ENCODE measurements at regions not wholly inside any gene's neighbourhood (a gene's known extent, or its start where the extent isn't known, plus 50 kb on each side); places are given as distances from the start of the nearest gene placed in this dataset.

DNA sequence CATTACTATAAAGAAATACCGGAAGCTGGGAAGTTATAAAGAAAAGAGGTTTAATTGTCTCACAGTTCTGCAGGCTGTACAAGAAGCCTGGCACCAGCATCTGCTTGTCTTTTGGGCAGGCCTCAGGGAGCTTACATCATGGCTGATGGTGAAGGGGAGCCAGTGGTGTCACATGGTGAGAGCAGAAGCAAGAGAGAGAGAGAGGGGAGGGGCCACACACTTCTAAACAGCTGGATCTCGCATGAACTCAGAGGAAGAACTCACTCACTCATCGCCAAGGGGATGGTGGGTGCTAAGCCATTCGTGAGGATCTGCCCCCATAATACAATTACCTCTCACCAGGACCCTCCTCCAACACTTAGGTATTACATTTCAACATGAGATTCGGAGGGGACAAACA is 51.8 kb upstream of the ANKRD34C start:
- no peak for DNase-seq

DNA sequence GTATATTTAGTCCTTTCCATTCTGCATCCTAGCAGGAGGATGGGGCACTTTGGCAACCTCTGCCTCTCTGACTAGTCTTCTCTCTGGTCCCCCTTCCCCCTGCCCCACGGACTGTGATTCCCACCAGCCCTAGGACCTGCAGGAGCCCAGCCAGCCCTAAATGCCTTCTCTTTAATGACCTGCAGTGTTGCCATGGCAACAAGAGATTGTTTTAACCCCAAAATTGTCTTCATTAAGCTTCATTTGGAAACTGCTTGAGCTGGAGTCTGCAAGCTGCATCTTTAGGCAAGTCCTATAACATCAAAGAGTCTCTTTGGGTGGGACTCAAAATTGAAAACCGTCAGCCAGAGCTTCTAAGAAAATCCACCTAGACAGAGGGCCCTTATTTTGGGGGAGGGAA is 59.7 kb upstream of the ANKRD34C start:
- no peak for DNase-seq

DNA sequence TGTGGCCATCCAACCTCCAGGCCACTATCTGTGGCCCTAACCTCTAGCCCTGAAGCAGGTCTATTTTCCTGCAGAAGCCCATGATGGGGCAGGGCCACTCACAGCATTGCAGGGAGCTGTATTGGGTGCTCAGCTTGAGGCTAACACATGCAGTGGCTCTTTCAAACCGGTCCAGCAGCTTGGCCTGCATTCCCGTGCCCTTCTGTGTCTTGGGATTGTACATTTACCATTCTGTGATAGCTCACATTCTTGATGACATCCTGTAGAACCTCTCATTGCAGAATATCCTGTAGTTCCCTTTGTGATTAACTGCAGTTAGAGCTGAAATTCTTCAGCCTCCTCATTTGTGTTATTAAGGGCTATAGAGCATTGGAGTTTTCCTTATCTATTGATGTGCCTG is 60.8 kb upstream of the ANKRD34C start:
- no peak for DNase-seq

DNA sequence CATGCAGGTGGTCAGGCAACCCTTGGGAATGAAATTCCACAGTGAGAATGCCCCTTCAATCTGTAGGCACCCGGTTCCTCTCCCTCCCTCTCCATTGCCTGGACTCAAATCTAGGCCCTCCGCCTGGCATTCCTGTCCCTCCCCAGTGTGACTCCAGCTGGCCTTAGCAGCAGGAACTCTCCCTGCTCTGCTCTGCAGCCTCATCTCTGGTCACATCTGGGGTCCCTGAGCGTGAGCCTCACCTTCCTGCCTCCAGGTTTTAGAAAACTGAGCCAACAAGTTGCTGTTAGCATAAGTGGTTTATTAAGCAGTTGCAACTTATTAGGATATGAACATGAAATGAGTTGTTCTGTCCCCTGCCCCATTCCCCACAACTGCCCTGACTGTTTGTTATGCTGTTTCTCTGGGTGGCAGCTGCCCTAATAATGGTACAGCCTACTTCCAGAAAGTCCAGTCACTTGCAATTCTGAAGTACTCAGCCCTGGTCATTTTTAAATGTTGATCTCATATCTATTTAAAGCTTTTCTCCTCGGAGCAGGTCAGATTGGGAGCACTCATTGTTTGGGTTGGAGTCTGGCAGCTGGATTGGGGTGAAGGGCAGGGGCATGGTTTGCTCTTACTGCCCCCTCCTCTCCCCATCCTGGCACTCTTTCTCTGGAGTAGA is 63.0 kb upstream of the ANKRD34C start:
- no peak for DNase-seq

DNA sequence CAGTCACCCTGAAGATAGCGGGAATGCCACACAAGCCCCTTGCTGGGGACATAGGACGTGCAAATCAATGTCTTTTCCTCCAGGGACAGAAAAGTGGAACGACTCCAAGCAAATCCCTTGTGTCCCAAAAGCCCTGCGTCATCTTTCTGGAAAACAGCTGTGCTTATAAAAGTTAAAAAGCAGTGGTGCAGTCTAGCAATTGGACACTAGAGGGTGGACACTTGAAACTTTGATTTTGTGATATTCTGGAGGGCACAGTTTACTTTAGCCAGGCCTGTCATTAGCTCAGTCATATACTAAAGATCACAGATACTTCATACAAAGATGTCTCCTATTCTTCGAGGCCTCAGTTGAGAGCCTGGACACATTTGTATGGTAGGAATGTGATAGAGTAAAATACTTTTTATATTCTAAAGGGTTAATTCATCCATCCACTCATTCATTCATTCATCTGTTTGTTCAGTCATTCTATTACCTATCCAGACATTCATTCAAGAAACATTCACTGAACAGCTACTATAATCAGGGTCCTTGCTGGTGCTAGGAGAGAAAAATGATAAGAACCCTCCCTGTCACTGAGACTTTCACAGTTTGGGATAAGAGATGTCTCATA is 63.8 kb upstream of the ANKRD34C start:
- peak; percentile 30 for DNase-seq

DNA sequence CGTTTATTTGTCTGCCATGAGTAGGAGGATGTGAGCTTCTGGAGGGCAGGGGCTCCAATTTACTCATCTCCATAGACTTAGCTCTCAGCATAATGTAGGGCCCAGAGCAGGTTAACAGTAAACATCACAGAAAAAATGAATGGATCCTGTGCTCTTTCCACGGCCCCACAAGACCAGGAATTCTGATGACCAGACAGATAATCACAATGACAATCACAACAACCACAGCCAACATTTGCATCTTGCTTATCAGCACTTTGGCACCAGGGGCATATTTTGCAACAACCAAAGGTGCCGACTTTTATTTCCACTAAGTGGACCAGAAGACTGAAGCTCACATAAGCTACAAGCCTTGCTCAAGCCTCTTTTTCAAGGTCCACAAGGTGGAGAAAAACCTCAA is 68.9 kb upstream of the ANKRD34C start:
- DNase-seq = no peak

DNA sequence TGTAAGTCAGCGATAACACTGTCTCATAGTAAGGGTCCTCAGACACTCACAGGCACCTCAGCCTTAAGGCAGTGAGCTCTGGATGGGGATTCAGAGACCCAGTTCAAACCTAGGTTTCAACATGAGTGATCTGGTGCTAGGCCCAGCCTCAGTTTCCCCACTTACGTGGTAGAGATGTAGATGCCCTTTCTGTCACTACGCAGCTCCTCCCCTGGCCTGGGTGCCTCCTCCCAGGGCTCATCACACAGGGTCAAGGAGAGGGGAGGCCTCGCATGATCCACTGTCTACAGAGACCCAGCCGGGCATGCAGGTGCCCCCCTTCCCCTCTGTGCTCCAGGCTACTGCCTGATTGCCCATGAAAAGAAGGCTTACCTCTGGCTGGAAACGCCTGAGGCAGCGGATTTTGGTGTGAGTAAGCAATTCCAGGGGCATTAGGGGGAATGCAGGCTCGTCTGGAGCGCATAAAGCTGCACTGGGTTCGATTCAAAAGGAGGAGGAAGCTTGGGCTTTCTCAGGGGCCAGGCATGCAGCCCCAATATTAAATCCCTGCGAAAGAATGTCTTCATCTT is 69.8 kb upstream of the ANKRD34C start:
- no peak for DNase-seq

DNA sequence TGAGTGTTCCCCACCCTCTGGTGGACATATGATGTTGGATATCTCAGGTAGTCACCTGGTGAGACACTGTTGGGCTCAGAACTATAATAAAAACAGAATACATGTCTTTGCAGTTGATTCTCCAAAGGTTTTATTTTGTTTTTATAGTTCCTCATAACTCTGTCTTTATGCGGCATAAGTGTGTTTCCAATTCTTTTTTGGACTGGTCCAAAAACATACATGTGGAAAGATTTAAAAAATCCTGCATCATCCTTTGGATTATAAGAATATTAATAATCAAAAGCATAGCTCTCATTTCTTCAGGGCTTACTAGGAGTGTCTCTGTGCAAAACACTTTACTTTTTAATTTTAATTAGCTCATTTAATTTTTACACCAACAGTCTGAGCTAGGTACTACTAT is 71.0 kb upstream of the ANKRD34C start:
- DNase-seq = no peak

DNA sequence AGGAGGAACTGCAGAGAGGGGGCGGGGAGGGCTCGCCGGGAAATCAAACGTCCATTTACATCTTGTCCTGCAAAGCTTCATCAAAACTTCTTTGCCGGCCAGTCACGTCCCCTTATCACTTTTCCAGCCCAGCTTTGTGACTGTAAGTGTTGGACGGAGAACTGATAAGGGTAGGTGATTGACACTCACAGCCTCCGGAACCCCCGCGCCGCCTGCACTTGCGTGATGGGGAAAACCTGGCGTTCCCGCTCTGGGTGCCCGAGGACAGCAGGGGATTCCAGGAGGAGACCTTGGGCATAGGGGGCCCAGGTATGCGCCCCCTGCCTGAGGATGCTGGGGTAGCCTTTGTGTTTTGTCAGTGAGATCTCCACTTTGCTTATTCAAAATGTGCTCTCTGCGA is 72.8 kb upstream of the ANKRD34C start:
- peak; percentile 38 for DNase-seq

DNA sequence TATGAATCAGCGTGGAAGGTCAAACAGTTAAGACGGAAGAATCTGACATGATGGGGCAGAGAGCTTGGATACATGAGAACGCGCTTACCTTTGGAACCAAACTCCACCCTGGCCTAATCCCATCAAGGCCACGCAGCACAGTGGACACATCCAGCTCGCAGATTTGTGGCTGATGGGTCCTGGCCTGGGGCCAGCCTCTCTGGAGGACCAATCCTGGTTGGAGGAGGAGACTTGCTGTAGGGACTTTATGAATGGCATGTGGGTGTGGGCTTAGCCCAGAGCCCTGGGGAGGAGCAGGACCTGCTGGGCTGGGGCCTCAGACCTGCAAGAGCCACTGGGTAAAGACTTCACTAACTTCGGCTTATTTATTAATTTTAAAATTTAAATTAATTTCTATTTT is 73.4 kb upstream of the ANKRD34C start:
- peak; percentile 69 for DNase-seq

DNA sequence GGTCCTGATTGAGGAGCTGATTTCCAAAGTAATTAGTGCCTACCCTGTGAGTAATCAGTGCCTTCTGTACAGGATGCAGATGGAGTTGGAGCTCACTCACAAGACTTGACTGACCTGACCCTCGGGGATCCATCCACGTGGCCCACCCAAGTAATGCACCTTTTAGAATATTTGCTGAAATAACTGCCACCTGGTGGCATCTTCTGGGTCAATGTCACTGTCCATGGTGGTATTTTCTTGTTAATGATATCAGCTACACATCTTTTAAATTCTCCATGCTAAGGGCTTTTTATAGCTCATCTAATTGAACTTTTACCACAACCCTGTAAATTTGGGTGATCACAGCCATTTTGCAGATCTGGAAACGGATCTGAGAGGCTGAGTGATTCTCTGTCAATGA is 74.3 kb upstream of the ANKRD34C start:
- no peak for DNase-seq

DNA sequence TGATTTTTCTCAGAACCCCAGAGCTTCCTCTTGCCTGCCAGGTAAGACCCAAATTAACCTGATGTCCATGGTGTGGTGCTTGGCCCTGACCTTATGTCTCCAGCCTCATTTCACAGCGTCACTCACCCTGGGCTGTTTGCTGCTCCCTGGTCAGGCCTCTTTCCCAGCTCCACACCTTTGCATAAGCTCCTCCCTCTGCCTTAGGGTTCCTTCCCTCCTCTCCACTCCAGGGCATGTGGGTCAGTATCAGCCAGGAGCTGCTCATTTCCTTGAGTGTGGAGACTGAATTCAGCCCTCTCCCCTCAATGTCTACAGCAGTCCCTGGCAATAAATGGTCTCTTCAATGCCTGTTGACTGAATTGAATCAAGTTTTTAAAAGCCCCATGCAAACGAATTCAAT is 75.6 kb upstream of the ANKRD34C start:
- DNase-seq = no peak

DNA sequence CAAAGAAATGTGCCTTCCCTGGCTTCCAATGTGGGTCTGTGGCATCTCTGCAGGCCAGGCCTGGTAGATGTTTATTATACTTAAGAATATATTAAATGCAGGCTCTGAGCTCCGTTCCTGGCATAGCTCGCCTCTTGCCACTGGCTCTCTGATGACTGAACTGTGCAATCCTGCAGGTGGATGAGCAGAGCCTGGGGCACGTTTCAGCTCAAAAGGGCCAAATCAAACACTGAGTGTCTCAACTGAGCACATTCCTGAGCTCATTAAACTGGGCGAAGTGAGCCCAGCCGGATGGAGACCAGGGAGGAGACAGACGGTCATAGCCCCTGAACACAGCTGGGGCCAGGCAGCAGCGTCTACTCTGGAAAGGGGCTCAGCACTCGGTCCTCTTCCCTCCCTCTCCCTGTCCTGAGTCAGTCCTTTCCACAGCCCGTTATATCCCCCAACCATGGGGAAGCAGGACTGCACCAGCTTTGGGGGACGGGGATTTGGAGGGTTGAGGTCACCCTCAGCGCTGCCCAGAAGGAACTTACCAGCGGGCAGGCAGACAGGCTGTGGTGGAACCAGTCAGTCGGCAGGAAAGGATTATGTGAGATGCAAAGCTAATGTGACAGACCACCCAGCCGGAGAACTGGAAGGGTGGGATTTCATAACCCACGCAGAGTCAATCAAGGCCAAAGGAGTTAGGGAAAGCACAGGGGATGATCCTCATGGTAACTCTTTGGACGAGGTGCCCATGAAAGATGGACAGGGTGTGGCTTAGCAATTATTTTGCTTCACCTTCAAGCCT is 77.4 kb upstream of the ANKRD34C start:
- DNase-seq = no peak

DNA sequence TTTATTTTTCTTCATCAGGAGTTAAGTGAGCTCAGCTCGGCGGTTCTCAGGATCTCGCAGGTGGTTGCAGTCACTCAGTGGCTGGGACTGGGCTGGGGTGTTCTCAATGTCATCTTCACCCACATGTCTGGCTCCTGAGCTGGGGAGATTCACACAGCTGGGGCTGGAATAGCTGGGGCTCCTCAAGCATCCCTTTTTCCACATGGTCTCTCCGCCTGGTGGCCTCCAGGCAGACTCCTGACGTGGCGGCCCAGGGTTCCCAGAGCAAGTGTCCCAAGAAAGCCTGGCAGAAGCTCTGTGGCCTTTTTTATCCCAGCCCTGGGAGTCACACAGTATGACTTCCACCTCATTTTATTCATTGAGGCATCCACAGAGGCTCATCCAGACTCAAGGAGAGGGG is 84.1 kb upstream of the ANKRD34C start:
- no peak for DNase-seq

DNA sequence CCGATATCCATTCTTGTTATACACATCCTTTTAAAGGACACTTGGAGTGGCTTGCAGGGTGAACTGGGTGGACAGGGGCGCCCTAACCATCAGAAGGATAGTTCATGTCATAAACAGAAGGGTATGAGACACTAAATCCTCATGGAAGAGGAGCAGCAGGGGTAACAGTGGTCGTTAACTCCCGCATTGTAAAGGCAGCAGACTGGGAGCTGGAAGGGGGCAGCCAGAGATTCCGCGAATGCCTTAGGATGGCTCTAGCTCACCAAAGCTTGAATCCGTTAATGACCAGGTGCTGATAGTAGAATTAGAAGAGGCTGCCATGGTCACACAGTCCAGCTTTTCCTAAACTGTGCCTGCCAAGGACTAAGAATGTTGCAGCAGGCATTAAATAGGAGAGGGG is 85.2 kb upstream of the ANKRD34C start:
- no peak for DNase-seq

DNA sequence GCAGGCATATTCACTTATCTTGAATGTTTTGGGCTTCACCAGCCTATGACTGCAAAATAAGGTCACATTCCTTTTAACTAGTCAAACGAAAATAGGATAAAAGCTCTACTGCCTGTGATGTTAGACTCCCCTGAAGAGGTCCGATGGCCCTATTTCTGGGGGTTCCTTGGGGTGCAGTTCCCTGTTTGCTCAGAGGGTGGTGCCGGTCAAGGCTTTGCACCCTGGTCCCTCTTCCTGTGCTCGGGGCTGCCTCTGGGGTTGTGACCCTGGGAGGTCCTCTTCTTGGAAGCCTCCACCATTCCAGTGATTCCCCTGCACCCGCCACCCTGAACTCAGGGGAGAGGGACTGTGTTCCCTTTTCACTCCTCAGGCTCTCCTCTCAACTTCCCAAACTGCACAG is 86.7 kb upstream of the ANKRD34C start:
- no peak for DNase-seq

DNA sequence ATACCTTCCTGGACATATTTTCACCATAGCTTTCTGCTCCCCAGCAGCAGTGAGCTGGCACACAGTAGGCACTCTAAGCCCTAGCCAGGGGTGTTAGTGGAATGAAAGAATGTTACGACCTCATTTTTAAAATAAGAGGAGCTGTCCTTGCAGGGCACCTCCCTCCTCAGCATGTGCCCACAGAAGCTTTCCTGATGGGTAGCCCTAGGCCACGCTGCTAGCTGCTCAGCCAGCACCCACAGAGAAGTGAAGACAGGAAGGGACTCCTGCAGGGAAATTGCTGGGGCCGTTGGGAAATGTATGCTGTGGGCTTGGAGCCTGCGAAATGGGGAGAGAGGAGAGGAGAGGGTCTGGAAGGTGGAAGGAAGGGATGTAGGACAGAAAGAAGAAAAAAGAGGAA is 87.3 kb upstream of the ANKRD34C start:
- DNase-seq = no peak

DNA sequence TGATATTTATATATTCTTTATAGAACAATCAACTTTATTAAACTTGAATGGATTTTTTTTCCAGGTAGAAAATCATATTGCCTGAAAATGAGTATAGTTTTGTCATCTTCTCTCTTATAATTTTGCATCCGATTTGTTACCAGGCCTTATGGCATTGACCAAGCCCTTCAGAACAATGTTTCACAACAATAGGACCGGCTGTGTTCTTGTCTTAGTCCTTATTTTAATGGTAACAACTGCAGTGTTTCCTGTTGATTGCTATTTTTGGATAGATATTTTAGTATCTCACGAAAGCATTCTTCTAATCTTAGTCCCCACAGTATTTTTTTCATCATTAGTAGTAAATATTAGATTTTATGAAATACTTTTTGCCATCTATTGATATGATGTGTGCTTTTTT is 88.1 kb upstream of the ANKRD34C start:
- DNase-seq = no peak

DNA sequence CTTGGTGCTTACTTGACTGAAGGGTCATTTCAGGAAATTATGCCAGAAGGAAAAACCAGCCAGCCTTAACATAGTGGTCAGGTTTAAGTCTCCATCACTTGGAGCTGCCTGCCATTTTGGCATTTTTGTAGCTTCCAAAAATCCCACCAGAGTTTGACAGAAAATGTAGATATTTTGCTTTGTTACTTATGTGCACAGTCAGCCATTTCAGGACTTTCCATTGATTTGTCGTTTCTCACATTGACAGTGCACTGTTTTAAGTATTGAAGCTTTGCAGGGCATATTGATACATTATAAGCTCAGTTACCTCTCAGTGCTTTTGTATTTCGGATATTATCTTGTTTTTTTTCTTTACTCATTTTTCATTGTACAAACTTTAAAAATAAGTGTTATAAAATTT is 89.0 kb upstream of the ANKRD34C start:
- DNase-seq = no peak

DNA sequence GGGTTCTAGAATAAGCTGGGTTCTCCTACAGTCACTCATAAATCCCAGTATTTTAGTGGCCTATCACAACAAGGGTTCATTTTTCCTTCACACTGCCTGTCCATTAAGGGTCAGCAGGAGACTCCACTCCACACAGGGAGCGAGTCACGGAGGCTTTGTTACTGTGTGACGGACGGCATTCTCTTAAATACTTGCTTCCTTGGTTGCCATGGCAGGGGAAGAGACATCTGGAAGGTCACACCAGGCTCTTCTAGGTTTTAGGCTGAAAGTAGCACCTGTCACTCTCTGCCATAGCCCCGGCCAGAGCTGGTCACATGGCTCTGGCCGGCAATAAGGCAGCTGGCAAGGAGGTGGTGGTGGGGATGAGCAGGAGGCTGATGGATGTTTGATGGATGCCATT is 89.4 kb upstream of the ANKRD34C start:
- peak; percentile 69 for DNase-seq

DNA sequence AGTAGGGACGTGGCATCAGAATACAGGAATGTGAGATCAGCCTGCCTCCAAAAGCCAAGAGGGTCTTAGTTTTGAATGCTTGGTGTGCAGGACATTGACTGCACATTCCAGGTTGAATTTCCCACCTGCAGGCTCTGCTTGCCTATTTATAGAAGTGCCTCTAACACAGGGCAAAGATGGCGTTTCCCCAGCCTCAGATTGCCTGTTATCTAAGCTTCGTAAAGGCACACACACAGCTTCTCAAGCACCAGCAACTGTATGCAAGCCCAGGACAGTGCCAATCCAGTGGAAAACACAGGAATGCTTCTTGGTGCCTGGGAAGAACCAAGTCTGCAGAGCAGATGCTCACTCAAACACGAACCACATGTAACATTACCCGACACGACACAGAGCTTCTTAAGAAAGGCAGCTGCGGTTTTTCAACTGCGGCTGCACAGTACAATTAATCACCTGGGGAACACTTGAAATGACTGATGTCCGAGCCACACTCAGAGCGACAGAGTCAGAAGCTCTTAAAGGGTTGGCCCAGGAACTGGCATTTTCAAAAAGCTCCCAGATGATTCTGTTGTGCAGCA is 90.0 kb upstream of the ANKRD34C start:
- peak; percentile 60 for DNase-seq

DNA sequence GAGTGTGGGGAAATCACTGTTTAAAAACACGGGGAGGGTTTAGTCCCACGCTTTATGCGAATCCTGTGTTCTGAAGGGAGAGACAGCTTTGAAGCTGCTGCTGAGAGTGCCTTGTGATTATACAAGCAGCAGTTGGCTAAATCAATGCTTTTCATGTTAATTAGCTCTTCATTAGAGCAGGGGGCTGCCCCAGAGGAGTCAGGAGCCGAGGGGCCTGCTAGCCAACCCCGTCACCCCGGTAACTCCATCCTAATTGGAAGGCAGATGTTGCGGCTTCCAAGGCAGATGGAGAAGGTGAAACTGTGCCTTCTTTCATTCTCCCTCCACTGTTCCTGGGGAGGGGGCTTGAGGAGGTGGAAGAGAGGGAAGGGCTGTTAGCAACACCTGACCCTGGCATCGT is 92.4 kb upstream of the ANKRD34C start:
- peak; percentile 40 for DNase-seq

DNA sequence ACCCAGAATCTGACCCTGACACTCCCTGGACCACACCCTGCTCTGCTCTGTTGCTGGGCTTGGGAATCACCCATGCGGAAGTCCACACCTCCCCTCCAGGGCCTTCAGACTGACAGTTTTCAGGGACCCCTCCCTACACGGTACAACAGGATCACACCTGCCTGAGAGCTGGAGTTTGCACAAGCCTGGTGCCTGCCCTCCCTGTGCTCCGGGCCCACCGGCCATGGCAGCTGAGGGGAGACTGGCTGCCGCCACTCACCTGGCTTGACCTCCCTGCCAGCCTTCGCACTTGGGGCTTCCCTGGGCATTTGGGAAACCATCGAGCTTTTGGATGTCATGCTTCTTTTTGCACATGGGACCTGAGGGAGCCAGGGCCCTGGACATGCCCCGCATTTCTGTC is 95.9 kb upstream of the ANKRD34C start:
- DNase-seq = no peak

DNA sequence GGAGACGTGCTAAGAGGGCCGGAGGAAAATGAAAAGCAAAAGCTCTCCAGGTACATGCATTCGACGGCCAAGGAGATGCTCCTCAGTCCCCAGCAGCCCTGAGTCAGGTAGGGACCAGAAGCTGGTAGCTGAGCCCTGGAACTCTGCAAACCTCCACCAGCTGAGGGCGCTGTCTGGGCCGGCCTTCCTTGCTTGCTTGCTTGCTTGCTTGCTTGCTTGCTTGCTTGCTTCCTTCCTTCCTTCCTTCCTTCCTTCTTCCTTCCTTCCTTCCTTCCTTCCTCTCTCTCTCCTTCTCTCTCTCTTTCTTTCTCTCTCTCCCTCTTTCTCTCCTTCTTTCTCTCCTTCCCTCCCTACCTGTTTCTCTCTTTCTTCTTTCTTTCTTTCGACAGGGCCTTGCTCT is 94.6 kb upstream of the RASGRF1 start:
- peak; percentile 48 for DNase-seq

Measured in NCI-H82 (cell line).